ENCODE measurements at regions not wholly inside any gene's neighbourhood (a gene's known extent, or its start where the extent isn't known, plus 50 kb on each side); places are given as distances from the start of the nearest gene placed in this dataset.

GRCh38 chr11:11045156-11045930 is 187.5 kb upstream of the ZBED5 start:
- in situ Hi-C loops (cut with HindIII; ENCODE audit: low sequenced_read_pairs): no loop called here

- in situ Hi-C loops (cut with HindIII; ENCODE audit: low sequenced_read_pairs): no loop called here
Observed at GRCh38 chr11:11044137-11044855, 186.4 kb upstream of the ZBED5 start.

GRCh38 chr11:11043721-11044120 is 185.9 kb upstream of the ZBED5 start:
- in situ Hi-C loops (cut with HindIII; ENCODE audit: low sequenced_read_pairs): no loop called here

GRCh38 chr11:11039208-11039965 is 181.5 kb upstream of the ZBED5 start:
- in situ Hi-C loops (cut with HindIII; ENCODE audit: low sequenced_read_pairs): loop anchor here (5.0 kb wide), 2 partner anchors 58 to 753 kb away; no protein-coding TSS in a partner anchor

GRCh38 chr11:11038782-11039181 is 180.9 kb upstream of the ZBED5 start:
- in situ Hi-C loops (cut with HindIII; ENCODE audit: low sequenced_read_pairs): loop anchor here (5.0 kb wide), 2 partner anchors 59 to 754 kb away; no protein-coding TSS in a partner anchor

GRCh38 chr11:11038352-11038751 is 180.5 kb upstream of the ZBED5 start:
- in situ Hi-C loops (cut with HindIII; ENCODE audit: low sequenced_read_pairs): loop anchor here (5.0 kb wide), 2 partner anchors 59 to 754 kb away; no protein-coding TSS in a partner anchor

- in situ Hi-C loops (cut with HindIII; ENCODE audit: low sequenced_read_pairs): loop anchor here (5.0 kb wide), 2 partner anchors 60 to 755 kb away; no protein-coding TSS in a partner anchor
Observed at GRCh38 chr11:11036848-11037732, 179.2 kb upstream of the ZBED5 start.

- in situ Hi-C loops (cut with HindIII; ENCODE audit: low sequenced_read_pairs): loop anchor here (5.0 kb wide), 2 partner anchors 61 to 756 kb away; no protein-coding TSS in a partner anchor
Observed at GRCh38 chr11:11036185-11036847, 178.5 kb upstream of the ZBED5 start.

GRCh38 chr11:11035331-11035730 is 177.5 kb upstream of the ZBED5 start:
- in situ Hi-C loops (cut with HindIII; ENCODE audit: low sequenced_read_pairs): loop anchor here (5.0 kb wide), 2 partner anchors 62 to 757 kb away; no protein-coding TSS in a partner anchor

- in situ Hi-C loops (cut with HindIII; ENCODE audit: low sequenced_read_pairs): no loop called here
Observed at GRCh38 chr11:11034476-11034875, 176.6 kb upstream of the ZBED5 start.

- in situ Hi-C loops (cut with HindIII; ENCODE audit: low sequenced_read_pairs): no loop called here
Observed at GRCh38 chr11:11032066-11032465, 174.2 kb upstream of the ZBED5 start.

- in situ Hi-C loops (cut with HindIII; ENCODE audit: low sequenced_read_pairs): loop anchor here (5.0 kb wide), 1 partner anchor 252 kb away; no protein-coding TSS in a partner anchor
Observed at GRCh38 chr11:11029027-11029426, 171.2 kb upstream of the ZBED5 start.

- in situ Hi-C loops (cut with HindIII; ENCODE audit: low sequenced_read_pairs): loop anchor here (5.0 kb wide), 1 partner anchor 251 kb away; no protein-coding TSS in a partner anchor
Observed at GRCh38 chr11:11028017-11028692, 170.3 kb upstream of the ZBED5 start.

GRCh38 chr11:11027288-11027687 is 169.4 kb upstream of the ZBED5 start:
- in situ Hi-C loops (cut with HindIII; ENCODE audit: low sequenced_read_pairs): loop anchor here (5.0 kb wide), 1 partner anchor 250 kb away; no protein-coding TSS in a partner anchor

GRCh38 chr11:11025087-11025486 is 167.2 kb upstream of the ZBED5 start:
- in situ Hi-C loops (cut with HindIII; ENCODE audit: low sequenced_read_pairs): loop anchor here (5.0 kb wide), 1 partner anchor 248 kb away; no protein-coding TSS in a partner anchor

- in situ Hi-C loops (cut with HindIII; ENCODE audit: low sequenced_read_pairs): no loop called here
Observed at GRCh38 chr11:11022125-11022730, 164.4 kb upstream of the ZBED5 start.

GRCh38 chr11:11021563-11021962 is 163.7 kb upstream of the ZBED5 start:
- in situ Hi-C loops (cut with HindIII; ENCODE audit: low sequenced_read_pairs): no loop called here

- in situ Hi-C loops (cut with HindIII; ENCODE audit: low sequenced_read_pairs): no loop called here
Observed at GRCh38 chr11:11020747-11021149, 162.9 kb upstream of the ZBED5 start.
